HG02852 (cell line): ENCODE measurements at regions not wholly inside any gene's neighbourhood (a gene's known extent, or its start where the extent isn't known, plus 50 kb on each side); places are given as distances from the start of the nearest gene placed in this dataset.
"Not testable (repeated sequence)": the region's sequence is repeated elsewhere in the genome, so short reads cannot be mapped to it uniquely, and the experiment has no call there.

Experiments used
- ATAC-seq: cut with Tn5 transposase; IDR thresholded peaks from one replicate; pipeline ENCODE4 v1.9.1; 2021; ENCODE audit warnings: mild to moderate bottlenecking, moderate library complexity; ENCODE audit not compliant: unreplicated experiment

GRCh38 chr14:42563313-42563712, 956.6 kb downstream of the LRFN5 start:
- ATAC-seq, result no peak

- no peak for ATAC-seq
Measured at GRCh38 chr14:42556551-42556950, 949.9 kb downstream of the LRFN5 start.

GRCh38 chr14:42555365-42555764, 948.7 kb downstream of the LRFN5 start:
- no peak for ATAC-seq

GRCh38 chr14:42554091-42554490, 947.4 kb downstream of the LRFN5 start:
- no peak for ATAC-seq

- ATAC-seq, result no peak
Measured at GRCh38 chr14:42550310-42550709, 943.6 kb downstream of the LRFN5 start.

- ATAC-seq, result no peak
Measured at GRCh38 chr14:42548349-42548748, 941.7 kb downstream of the LRFN5 start.

- no peak for ATAC-seq
Measured at GRCh38 chr14:42545636-42546035, 939.0 kb downstream of the LRFN5 start.

GRCh38 chr14:42541535-42542001, 934.9 kb downstream of the LRFN5 start:
- ATAC-seq, result no peak

- no peak for ATAC-seq
Measured at GRCh38 chr14:42535397-42535796, 928.7 kb downstream of the LRFN5 start.

GRCh38 chr14:42533476-42533875, 926.8 kb downstream of the LRFN5 start:
- ATAC-seq, result no peak

GRCh38 chr14:42532194-42532593, 925.5 kb downstream of the LRFN5 start:
- no peak for ATAC-seq

GRCh38 chr14:42527141-42527540, 920.5 kb downstream of the LRFN5 start:
- no peak for ATAC-seq

GRCh38 chr14:42523666-42524065, 917.0 kb downstream of the LRFN5 start:
- ATAC-seq, result peak; percentile 98

GRCh38 chr14:42517806-42518500, 911.3 kb downstream of the LRFN5 start:
- ATAC-seq, result peak; percentile 50

GRCh38 chr14:42513837-42514236, 907.2 kb downstream of the LRFN5 start:
- no peak for ATAC-seq

GRCh38 chr14:42510071-42510470, 903.4 kb downstream of the LRFN5 start:
- no peak for ATAC-seq

- ATAC-seq, result no peak
Measured at GRCh38 chr14:42508209-42508946, 901.7 kb downstream of the LRFN5 start.

GRCh38 chr14:42504433-42504832, 897.8 kb downstream of the LRFN5 start:
- ATAC-seq, result no peak

GRCh38 chr14:42499137-42499536, 892.5 kb downstream of the LRFN5 start:
- no peak for ATAC-seq

GRCh38 chr14:42490536-42490935, 883.9 kb downstream of the LRFN5 start:
- no peak for ATAC-seq

- ATAC-seq, result no peak
Measured at GRCh38 chr14:42488965-42489364, 882.3 kb downstream of the LRFN5 start.

- not testable (repeated sequence) for ATAC-seq
Measured at GRCh38 chr14:42482345-42482971, 875.8 kb downstream of the LRFN5 start.
